Frontal cortex (tissue), 3 donors: ENCODE measurements at regions not wholly inside any gene's neighbourhood (a gene's known extent, or its start where the extent isn't known, plus 50 kb on each side); places are given as distances from the start of the nearest gene placed in this dataset.

Experiments
- DNase-seq, 2 donors: peaks; one replicate each; pipeline ENCODE4 v3.0.0; 2012; ENCODE audit warnings: low spot score in 2 of 2
- FAIRE-seq: peaks from 2 replicates; lab custom pipeline; 2012; peaks lifted over from hg19 to GRCh38; lab: Jason Lieb, UNC
- donor health status: control.
- donor health status: control.
- donor health status: control.

- no peak for FAIRE-seq
Observed at GRCh38 chr6:147055821-147056392, 148.3 kb upstream of the STXBP5 start.

GRCh38 chr6:147057188-147057587, 147.0 kb upstream of the STXBP5 start:
- FAIRE-seq (no peak), DNase-seq (no peak)

More at GRCh38 chr6:147055821-147056392, 148.3 kb upstream of the STXBP5 start:
- no peak for DNase-seq

GRCh38 chr6:147057705-147058342, 146.4 kb upstream of the STXBP5 start:
- DNase-seq (no peak), FAIRE-seq (no peak)

GRCh38 chr6:147058786-147059385, 145.3 kb upstream of the STXBP5 start:
- DNase-seq (no peak), FAIRE-seq (no peak)

DNA sequence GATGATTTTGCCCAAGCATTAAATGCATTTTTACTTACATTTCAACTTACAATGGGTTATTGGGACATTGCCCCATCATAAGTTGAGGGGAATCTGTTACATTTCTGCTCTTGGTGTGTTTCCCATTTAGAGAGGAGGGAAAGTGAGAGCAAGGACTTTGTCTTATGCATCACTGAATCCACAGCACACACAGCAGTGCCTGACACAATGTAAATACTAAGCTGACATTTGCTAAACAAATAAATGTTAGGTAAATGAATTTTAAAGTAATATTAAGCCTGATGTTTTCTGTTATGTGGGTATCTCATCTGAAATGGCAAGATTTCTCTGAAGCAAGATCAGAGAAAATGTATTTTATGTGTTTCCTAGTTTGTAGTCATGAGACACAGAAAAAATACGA, 143.6 kb upstream of the STXBP5 start:
- FAIRE-seq, result no peak
- no peak for DNase-seq

GRCh38 chr6:147061252-147061651, 143.0 kb upstream of the STXBP5 start:
- DNase-seq, result no peak
- no peak for FAIRE-seq

DNA sequence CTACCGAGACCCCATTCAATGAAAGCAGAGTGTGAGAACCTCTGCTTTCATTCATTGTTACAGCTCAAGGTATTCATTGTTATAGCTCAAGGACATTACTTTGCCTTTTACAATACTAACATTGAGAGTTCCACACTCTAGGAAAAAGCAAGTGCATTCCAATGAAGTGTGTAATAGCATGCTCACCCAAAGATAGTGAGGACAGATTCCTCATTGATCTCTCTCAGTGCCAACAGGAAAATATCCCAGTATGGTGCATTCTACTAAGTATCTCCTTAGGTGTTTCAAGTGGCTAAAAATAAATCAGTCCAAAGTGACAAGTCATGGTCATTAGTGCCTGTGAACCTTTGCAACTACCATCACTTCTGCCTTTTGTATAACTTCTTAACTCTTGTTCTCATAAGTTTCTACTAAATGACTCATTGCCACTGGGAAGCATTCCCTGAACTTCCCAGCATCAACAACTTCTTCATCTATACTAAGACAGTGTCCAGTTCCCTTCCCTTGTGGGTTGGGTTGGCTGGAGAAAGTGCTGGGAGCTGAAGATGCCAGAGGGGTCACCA, 140.7 kb upstream of the STXBP5 start:
- FAIRE-seq (no peak), DNase-seq (no peak)

GRCh38 chr6:147065786-147066185, 138.4 kb upstream of the STXBP5 start:
- no peak for FAIRE-seq
- no peak for DNase-seq

DNA sequence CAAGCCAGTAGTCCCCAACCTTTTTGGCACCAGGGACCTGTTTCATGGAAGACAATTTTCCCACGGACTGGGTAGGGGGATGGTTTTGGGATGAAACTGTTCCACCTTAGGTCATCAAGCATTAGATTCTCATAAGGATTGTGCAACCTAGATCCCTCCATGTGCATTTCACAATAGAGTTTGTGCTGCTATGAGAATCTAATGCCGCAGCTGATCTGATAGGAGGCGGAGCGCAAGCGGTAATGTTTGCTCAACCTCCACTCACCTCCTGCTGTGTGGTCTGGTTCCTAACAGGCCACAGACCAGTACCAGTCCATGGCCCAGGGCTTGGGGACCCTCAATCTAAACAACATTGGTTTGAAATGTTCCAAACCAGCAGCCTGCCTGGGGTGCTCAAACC, 137.0 kb upstream of the STXBP5 start:
- FAIRE-seq (no peak), DNase-seq (no peak)

DNA sequence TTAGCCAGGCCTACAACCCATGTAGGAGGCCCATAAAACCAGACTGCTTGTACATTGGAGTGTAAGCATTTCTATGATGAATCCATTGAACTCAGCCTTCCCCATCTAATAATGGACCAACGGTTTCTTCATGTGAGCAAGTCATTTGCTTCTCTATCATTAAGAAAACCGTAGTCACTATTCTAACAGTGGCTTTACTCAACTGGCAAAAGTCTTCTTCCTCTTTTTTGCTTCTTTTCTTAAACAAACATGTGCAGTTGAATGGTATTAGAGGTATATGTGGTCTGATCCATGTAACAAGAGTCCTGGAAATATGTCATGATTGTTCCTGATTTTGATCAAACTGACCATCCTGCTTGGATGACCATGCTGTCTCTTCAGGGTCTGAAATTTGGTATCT, 132.4 kb upstream of the STXBP5 start:
- DNase-seq, result no peak
- FAIRE-seq, result no peak

DNA sequence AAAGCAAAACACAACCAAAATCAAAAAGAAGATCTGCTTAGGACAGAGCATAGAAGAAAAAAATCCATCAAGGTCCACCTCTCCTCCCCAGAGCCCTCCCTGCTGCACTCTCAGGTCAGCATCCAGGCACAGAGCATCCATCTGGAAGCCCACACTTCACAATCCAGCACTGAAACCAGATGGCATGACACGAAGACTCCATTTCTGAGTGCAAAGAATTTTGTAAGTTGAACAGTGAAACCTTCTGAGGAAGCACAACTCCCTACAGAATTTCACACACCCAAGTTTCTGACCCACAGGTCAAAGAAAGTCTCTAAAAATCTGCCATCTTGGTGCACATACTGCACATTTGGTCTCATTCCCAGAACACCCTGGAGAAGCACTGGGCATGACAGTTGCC, 128.8 kb upstream of the STXBP5 start:
- DNase-seq, result no peak
- no peak for FAIRE-seq

GRCh38 chr6:147077251-147077650, 127.0 kb upstream of the STXBP5 start:
- DNase-seq (no peak), FAIRE-seq (no peak)

- DNase-seq (no peak), FAIRE-seq (no peak)
Observed at GRCh38 chr6:147078106-147078505, 126.1 kb upstream of the STXBP5 start.

- FAIRE-seq (no peak), DNase-seq (no peak)
Observed at GRCh38 chr6:147078602-147079001, 125.6 kb upstream of the STXBP5 start.

- DNase-seq, result no peak
- no peak for FAIRE-seq
Observed at GRCh38 chr6:147080225-147080624, 124.0 kb upstream of the STXBP5 start.

GRCh38 chr6:147081076-147081609, 123.1 kb upstream of the STXBP5 start:
- FAIRE-seq (no peak), DNase-seq (no peak)

GRCh38 chr6:147087641-147088040, 116.6 kb upstream of the STXBP5 start:
- no peak for FAIRE-seq
- no peak for DNase-seq

DNA sequence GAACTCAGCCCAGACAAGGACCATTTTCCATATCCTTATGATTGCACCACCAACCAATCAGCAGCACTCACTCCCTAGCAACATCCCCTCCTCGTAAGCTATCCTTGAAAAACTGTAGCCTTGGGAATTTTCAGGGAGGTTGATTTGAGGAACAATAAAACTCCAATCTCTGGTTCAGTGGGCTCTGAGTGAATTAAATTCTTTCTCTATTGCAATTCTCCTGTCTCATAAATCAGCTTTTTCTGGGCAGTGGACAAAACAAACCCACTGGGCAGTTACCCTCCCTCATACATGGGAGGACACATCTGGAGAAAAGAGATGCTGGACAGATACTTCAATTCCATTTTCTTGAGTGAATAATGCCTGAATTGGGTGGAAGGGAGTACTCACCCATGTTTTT, 115.4 kb upstream of the STXBP5 start:
- FAIRE-seq (no peak), DNase-seq (no peak)

GRCh38 chr6:147095316-147095715, 108.9 kb upstream of the STXBP5 start:
- no peak for FAIRE-seq
- DNase-seq, result no peak

- FAIRE-seq (no peak), DNase-seq (no peak)
Observed at GRCh38 chr6:147099974-147100373, 104.2 kb upstream of the STXBP5 start.

DNA sequence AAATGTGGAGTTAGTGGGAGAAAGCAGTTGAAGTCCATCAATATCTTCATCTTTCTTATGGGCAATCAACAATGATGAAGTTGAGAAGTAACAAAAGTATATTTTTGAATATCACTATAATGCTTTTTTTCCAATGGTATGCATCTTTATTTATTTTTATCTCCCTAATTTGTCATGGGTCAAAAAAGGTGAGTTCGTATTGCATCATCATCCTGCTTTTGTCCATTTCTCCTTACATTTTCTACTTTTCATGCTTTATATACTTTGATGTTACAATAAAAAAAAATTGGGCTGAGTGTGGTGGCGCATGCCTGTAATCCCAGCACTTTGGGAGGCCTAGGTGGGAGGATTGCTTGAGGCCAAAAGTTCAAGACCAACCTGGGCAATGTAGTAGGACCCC, 101.2 kb upstream of the STXBP5 start:
- no peak for FAIRE-seq
- DNase-seq, result no peak
